Frontal cortex (tissue), 3 donors: ENCODE measurements at regions not wholly inside any gene's neighbourhood (a gene's known extent, or its start where the extent isn't known, plus 50 kb on each side); places are given as distances from the start of the nearest gene placed in this dataset.
"Not testable (repeated sequence)": the region's sequence is repeated elsewhere in the genome, so short reads cannot be mapped to it uniquely, and the experiment has no call there.

ENCODE experiments used
- DNase-seq, 2 donors: peaks; one replicate each; pipeline ENCODE4 v3.0.0; 2012; ENCODE audit warnings: low spot score in 2 of 2
- FAIRE-seq: peaks from 2 replicates; lab custom pipeline; 2012; peaks lifted over from hg19 to GRCh38; lab: Jason Lieb, UNC
- donor health status: control.
- donor health status: control.
- donor health status: control.

DNA sequence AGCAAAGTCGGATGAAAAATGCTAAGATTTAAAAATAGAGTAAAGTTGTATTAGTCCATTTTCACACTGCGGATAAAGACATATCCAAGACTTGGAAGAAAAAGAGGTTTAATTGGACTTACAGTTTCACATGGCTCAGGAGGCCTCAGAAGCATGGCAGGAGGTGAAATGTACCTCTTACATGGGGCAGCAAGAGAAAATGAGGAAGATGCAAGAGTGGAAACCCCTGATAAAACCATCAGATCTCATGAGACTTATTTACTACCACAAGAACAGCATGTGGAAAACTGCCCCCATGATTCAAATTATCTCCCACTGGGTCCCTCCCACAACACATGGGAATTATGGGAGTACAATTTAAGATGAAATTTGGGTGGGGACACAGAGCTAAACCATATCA is 391.7 kb downstream of the PTPRC start:
- not testable (repeated sequence) for FAIRE-seq, DNase-seq

DNA sequence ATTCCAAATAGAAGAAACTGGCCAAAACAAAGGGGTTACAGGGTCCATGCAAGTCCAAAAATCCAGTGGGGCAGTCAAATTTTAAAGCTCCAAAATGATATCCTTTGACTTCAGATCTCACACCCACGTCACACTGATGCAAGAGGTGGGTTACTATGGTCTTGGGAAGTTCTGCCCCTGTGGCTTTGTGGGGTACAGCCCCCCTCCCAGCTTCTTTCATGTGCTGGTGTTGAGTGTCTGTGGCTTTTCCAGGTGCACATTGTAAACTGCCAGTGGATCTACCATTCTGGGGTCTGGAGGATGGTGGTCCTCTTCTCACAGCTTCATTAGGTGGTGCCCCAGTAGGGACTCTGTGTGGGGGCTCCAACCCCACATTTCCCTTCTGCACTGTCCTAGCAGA is 392.3 kb downstream of the PTPRC start:
- FAIRE-seq, DNase-seq: not testable (repeated sequence)

DNA sequence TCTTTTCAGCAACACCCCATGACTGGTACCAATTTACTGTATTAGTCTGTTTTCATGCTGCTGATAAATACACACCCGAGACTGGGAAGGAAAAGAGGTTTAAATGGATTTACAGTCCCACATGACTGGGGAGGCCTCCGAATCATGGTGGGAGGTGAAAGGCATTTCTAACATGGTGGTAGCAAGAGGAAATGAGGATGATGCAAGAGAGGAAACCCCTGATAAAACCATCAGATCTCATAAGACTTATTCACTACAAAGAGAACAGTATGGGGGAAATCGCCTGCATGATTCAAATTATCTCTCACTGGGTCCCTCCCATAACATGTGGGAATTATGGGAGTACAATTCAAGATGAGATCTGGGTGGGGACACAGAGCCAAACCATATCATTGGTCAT is 393.6 kb downstream of the PTPRC start:
- not testable (repeated sequence) for DNase-seq, FAIRE-seq

DNA sequence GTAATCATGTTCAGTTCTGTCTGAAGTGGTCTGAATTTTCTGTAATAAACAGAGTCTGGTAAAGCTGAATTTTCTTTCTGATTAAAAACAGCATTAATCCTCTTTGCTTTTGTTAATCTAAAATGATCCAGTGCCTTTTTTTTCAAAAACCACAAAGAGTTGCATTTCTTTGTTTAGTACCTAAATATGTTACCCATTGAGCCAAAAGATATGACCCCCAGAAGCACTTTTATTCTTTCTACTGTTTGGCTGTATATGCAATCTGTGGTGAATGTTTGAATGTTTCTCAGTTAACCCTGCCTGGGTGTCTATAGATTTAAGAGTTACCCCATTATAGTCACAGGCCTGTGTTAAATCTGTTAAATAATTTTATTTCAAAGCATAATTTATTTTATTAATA is 394.8 kb downstream of the PTPRC start:
- no peak for DNase-seq
- no peak for FAIRE-seq

DNA sequence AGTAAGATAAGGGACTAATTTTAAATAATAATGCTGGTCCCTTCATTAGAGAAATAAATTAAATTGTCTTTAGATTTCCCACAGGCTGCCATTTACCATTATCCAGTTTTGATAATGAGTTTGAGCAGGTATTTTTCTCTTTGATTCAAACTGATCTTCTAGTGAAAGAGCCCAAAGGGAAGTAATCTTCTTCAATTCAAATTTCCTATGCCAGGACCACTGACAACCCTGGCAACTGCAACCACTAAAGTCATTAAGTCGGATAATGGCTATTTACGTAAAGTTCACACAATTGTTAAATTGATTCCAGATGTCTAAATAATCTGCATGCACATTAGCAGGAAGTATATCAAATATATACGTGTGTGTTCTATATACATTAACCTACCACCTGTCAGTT is 399.3 kb downstream of the PTPRC start:
- DNase-seq (no peak), FAIRE-seq (no peak)

DNA sequence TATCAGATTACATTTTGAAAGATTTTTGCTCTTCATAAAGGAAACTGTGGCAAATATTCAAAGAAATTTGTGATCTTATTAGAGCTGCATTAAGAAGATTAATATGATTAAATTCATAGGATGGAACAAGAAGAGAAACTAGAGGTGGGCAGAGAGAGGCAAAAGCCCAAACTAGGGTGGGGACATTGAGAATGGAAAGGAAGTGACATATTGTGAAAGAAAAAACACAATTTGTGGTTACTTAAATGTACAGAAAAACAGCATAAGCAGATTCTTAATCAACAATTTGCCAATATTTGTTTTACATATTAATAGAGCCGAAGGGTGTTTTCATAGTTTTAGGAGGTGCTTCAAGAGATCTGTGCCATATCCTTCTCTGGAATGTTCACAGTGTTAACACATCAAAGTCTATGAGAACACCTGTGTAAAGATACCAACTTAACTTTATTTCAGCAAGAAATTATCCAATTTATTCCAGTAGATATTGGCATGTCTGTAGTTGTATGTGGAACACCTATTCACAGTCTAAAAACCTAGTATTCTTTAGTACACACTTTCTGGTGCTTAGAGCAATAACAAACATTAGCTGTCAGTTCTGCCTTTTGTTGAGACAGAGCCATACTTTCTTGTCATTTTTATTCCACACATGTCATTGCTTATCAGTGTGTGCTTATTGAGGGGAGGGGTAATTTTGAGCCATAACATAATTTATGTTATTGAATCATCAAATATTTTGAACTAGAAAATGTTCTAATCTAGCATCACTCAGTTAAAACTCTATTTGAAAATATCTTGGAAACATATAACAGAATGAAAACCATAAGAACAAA is 401.5 kb downstream of the PTPRC start:
- FAIRE-seq: no peak
- DNase-seq: no peak

DNA sequence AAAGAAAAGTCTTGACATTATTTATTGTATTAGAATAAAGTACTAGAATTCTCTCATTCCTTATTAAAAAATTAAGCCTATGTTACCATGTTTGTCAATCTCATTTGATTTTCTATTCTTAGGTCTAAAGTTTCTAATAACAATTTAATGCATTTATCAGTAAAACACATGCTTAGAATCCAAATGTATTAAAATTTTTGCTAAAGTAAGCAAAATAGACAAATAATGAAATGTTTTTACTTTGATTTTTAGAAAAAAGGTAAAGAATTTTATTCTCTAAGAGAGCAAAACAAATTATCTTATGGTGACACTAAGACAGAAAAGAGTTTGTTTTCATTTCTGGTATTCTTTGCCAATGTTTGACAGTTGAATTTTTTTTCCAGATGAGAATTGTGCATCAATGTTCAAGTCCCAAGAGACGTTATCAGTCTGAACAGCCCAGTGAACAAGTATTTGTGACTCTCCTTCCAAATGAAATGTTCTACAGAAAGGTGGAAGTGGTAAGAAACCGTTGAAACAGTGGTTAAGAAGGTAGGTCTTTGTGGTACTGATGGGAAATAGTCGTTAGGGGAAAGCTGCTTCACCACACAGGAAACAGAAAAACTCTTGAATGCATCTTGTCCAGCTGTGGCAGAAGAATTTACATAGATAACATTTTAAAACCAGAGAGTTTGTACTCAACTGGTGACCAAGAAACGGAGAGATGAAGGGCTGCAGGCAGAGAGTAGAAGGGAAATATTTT is 402.5 kb downstream of the PTPRC start:
- DNase-seq (no peak), FAIRE-seq (no peak)

DNA sequence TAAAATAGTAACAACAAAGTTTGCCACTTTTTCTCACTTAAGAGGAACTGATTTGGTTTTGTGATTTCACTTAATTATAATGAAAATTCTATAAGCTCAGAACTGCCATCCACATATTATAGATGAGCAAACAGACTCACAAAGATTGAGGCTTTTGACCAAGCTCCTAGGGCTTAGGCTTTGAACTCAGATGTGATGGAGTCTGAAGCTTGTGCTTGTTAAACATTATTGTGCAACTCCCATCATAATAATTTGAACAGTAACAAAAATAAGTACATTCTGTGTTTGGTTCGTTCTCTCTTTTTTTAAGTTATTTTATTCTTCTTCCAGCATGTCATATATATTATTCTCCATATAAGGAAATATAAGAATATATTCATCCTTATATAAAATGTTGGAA is 403.4 kb downstream of the PTPRC start:
- DNase-seq (no peak), FAIRE-seq (no peak)

DNA sequence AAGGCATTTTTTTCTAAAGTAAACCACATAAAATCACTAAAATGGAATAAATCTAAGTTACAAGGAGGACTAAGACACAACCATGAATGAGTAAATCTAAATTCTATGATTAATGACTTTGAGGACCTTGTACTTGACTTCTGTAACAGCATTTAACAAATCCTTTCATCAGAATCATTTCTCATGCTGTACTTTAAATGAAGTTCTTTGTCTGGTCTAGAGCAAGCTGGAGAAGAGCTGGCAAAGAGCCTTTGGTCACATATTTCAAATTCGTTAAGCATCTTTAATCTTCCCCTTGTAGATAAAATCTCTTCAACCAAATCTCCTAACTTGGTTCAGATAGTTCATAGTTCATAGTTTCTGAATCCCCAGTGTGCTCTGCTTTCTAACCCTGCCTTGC is 405.4 kb downstream of the PTPRC start:
- no peak for FAIRE-seq

DNA sequence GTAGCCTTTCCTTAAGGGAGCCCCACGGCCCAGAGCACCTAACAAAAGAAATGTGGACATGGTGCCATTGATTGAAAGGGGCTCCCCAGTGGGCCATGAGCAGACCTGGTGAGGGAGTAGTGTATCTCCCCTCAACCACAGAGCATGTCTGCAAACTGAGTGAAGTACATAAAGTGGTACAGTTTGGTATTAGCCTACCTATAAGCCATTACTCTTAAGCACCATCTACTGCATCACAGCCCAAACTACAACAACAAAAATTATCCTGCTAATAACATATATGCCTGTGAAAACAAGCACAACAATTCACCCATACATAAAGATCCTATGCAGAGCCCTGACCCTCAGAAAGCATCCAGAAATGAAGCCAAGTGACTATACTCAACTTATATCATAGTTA is 407.8 kb downstream of the PTPRC start:
- DNase-seq: no peak
- FAIRE-seq: no peak

More for the DNA sequence above, 405.4 kb downstream of the PTPRC start:
- no peak for DNase-seq

DNA sequence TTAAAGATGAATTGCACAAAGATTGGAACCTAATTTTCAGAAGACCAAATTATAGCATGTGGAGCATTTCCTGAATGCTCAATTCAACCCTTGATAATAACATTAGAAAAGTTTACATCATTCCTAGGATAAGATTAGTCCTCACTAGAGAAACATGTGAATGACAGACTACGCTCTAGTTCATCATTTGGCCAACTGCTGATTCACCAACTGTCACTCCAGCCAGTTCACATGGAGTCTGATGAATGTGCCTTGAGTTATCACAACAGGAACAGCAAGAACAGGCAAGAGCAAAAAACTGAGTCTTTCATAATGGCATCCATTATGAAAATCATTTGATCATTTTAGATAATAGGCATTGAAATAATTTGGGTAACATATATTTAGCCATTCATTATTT is 415.9 kb downstream of the PTPRC start:
- no peak for DNase-seq
- FAIRE-seq: no peak

DNA sequence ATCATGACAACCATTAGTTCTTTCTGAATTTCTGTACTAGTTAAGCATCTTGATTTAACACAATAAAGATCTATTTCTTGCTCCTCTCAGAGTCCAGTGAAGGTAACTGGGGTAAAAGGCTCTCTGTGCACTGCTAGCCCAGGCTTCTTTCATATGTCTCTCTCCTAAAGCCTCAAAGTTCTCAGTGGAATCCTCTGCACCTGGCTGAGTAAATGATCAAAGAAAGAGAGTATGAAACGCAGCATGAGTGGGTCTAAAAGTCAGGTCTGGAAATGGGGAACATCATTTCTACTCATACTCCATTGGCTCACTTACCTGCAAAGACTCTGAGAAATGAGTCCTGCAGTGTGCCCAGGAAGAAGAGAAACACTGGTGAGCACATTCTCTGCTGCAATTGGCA is 418.5 kb downstream of the PTPRC start:
- FAIRE-seq: no peak
- DNase-seq: no peak

DNA sequence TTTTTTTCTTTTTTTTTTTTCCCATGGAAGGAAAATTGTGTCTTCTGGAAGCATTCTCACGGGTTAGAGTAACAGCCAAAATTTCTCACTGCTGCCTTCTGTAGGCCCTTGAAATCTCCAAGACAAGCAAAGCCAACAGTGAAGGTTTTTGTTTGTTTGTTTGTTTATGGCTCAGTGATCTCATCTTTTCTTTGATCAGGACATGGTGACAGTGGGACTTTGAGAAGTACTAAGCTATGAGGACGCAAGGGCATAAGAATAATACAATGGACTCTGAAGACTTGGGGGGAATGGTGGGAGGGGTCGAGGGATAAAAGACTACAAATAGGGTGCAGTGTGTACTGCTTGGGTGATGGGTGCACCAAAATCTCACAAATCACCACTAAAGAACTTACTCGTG is 419.4 kb downstream of the PTPRC start:
- no peak for FAIRE-seq
- DNase-seq: no peak

DNA sequence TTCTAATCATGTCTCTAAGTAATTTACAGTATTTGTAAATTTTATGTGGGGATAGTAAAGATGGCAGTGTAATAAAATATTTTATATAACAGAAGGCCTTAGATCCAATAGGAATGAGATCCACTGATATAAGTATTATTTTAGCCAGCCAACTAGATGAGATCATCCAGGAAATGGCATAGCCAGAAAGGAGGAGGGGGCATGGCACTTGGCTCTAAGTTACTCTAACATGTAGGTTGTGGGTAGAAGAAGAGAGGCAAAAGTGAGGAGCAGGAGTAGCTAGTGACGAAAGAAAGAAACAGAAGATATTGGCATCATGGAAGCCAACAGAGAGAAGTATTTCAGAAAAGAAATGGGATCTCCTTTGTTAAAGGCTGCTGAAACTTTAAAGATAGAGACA is 426.1 kb downstream of the PTPRC start:
- DNase-seq (no peak), FAIRE-seq (no peak)

DNA sequence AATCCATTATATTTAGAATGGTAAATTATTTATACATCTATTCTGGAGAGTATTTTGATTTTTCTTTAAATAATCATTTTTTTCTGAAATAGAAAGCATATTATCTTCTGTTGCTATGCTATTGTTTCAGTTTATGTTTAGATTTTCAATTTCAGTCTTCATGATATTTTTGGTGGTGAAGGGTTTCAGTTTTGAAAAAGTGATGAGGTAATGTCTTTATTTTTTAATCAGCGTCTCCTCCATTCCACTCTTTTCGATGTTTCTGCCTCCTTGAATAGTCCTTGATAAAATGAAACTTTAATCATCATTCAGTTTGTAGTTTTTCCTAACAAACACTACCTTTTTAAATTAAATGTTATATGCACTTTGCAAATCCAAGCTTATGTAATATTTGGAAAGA is 428.6 kb downstream of the PTPRC start:
- DNase-seq (no peak), FAIRE-seq (no peak)

DNA sequence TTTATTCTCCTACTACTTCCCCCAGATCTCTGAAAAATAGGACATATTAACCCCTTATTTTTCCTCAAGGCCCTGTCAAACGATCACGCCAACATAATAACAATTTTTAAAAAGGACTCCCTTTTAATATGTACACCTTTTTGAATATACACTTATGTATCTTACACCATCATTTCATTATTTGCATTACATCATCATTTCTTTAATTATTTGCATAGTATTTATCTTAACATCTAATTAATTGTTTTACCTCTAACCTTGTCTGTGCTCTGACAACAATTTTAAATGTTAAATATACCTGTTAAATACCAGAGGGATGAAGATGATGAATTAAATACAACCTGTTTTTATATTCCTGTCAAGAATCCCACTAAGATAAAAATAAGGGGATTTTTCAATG is 432.2 kb downstream of the PTPRC start:
- no peak for FAIRE-seq
- DNase-seq: no peak

DNA sequence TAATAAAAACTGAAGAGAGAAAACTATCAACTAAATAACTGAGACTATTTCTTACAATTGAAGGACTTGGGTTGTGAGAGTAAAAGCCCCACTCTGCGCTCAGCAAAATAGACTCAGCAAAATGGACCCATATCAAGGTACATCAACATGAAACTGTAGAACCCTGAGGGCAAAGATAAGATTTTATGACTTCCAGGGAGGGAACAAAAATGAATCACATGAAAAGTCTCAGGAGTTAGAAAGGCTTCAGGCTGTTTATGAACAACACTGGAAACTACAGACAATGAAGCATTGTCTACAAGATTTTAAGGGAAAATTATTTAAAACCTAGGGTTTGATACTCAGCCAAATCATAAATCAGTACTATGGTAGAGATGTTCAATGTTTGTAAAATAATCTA is 434.3 kb downstream of the PTPRC start:
- DNase-seq (no peak), FAIRE-seq (no peak)

DNA sequence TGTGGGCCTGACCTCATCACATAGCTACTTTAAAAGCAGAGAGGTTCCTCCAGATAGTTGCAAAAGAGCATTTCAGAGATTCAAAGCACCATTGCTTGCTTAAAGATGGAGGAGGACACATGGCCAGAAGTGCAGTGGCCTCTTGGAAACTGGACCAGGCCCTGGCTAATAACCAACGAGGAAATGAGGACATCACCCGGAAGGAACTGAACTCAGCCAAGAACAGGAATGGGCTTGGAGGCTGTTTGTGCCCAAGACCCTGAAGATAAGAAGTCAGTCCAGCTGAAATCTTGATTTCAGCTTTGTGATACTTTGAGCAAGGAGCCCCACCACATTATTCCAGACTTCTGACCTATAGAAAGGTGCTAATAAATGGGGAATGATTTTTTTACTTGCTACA is 437.0 kb downstream of the PTPRC start:
- no peak for DNase-seq
- no peak for FAIRE-seq

DNA sequence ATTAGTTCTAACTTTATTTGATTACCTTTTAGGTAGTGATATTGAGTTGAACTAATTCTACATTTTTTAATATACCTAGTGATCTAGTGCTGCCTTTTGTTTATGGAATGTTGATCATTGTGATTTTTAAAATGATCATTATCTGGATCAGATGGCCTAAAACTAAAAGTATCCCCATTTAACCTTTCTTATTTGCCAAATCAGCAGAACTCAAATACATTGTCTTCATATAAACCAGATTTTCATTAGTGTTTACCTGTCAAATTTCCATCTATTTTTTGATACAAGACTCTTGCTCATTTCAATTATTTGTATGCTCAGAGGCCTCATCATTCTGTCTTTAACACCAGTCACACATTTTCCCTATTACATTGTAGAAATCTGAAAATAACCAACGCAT is 441.2 kb downstream of the PTPRC start:
- DNase-seq (no peak), FAIRE-seq (peak; percentile 31)

DNA sequence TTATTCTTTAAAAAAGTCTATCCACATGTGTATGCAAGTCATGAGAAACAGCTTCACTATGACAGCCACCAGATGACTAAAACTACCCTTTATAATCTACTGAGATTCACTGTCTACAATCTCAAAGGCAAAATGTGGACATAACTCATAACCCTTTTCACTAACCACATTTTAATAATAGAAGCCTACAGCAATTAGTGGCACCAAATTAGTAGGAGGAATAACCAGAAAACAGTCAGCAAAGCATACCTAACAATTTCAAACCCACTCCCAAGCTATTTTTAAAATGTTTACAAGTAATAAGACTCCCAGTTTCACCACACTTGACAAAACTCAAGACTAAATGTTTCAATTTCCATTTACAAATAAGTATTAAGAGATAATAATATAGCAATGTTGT is 442.9 kb downstream of the PTPRC start:
- FAIRE-seq: no peak
- DNase-seq: no peak

DNA sequence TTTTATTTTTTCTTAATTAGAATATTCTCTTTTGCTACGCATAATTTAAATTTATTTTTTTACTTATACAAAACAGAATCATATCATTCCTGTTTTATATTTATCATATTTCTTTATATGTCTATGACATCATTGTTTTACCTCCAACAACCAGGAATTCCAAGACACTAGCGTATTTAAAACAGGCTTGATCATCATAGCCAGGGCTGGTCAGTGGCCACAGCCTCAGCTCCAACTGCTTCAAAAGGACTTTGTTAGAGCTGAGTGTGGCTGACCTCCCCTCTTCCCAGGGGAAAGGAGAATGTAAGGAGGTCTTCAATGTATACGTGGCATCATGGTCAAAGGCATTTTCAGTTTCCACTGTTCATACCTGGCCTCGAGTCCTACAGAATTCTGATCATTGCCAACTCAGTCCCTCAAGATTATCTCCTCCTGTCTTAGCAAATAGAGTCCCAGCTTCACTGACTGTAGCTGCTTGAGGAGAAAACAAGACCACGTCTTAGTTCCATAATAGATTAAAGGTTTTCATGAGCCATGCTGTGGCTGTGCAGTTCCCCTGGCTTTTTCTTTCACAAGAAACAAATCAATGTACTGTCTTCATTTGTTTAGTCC is 444.0 kb downstream of the PTPRC start:
- FAIRE-seq (no peak), DNase-seq (no peak)
